H1 (cell line): ENCODE measurements at regions not wholly inside any gene's neighbourhood (a gene's known extent, or its start where the extent isn't known, plus 50 kb on each side); places are given as distances from the start of the nearest gene placed in this dataset.

Source experiments
- CTCF ChIA-PET: fragments of 300-600 bp; sonication (Branson Sonifier 250); formaldehyde crosslinking; loops from one replicate; lab custom pipeline; 2021; ENCODE audit not compliant: partially characterized antibody; lab: Charles Lee
- POLR2A ChIA-PET: fragments of 300-600 bp; sonication (Branson Sonifier 250); formaldehyde crosslinking; loops from one replicate; lab custom pipeline; 2021; ENCODE audit warnings: inconsistent platforms; ENCODE audit not compliant: partially characterized antibody; lab: Charles Lee
- DNase-seq, 2 experiments: peaks; one replicate each; pipeline versions ENCODE4 v3.0.0 to v3.0.0-alpha.2; 2010 to 2022; ENCODE audit warnings: low spot score in 2 of 2, low read depth in 1 of 2, mixed read lengths in 1 of 2
- FAIRE-seq: peaks from 2 replicates; lab custom pipeline; 2011; peaks lifted over from hg19 to GRCh38; lab: Jason Lieb, UNC
- H2AFZ ChIP-seq: 2 replicates; pipeline ENCODE4 v1.8.1; 2012; ENCODE audit warnings: low read length, inconsistent platforms
- H2AK5ac ChIP-seq: 2 replicates; pipeline ENCODE4 v1.6.1; 2013; ENCODE audit warnings: low read depth, low read length
- H2BK120ac ChIP-seq: replicated peaks from 2 replicates; pipeline ENCODE3; 2013; ENCODE audit warnings: low read depth, low read length, inconsistent platforms
- H2BK12ac ChIP-seq: 2 replicates; pipeline ENCODE4 v1.6.1; 2013; ENCODE audit warnings: low read depth, low read length
- H2BK15ac ChIP-seq: 2 replicates; pipeline ENCODE4 v1.6.1; 2013; ENCODE audit warnings: low read length
- H2BK20ac ChIP-seq: 2 replicates; pipeline ENCODE4 v1.6.1; 2013; ENCODE audit warnings: low read length
- H2BK5ac ChIP-seq: 2 replicates; pipeline ENCODE4 v1.6.1; 2013; ENCODE audit warnings: low read depth, low read length
- H3K14ac ChIP-seq: 2 replicates; pipeline ENCODE4 v1.6.1; 2013; ENCODE audit warnings: inconsistent platforms; ENCODE audit not compliant: insufficient read length
- H3K18ac ChIP-seq: 2 replicates; pipeline ENCODE4 v1.6.1; 2013; ENCODE audit warnings: low read length; ENCODE audit errors: extremely low read depth
- H3K23ac ChIP-seq: 2 replicates; pipeline ENCODE4 v1.6.1; 2013; ENCODE audit warnings: inconsistent platforms; ENCODE audit not compliant: insufficient read length
- H3K23me2 ChIP-seq: 2 replicates; pipeline ENCODE4 v1.6.1; 2013; ENCODE audit warnings: low read depth, low read length
- H3K27ac ChIP-seq: 2 replicates; pipeline ENCODE4 v1.6.1; 2011; ENCODE audit warnings: low read depth, low read length, inconsistent platforms
- H3K27me3 ChIP-seq, 4 experiments: replicated peaks in 1 of 4; 1 replicate in 1 of 4; 2 replicates in 3 of 4; pipeline versions ENCODE4 v1.6.1 to v1.8.1; 2011 to 2013; ENCODE audit warnings: low read length in 3 of 4, mild to moderate bottlenecking in 3 of 4, inconsistent platforms in 2 of 4, mixed read lengths in 2 of 4, moderate library complexity in 1 of 4; ENCODE audit not compliant: control insufficient read depth in 3 of 4, insufficient read depth in 3 of 4; ENCODE audit errors: extremely low read depth in 1 of 4
- H3K36me3 ChIP-seq, 4 experiments: 2 replicates each; pipeline versions ENCODE4 v1.6.1 to v1.8.1; 2011 to 2013; ENCODE audit warnings: mild to moderate bottlenecking in 4 of 4, low read length in 3 of 4, moderate library complexity in 2 of 4, control low read depth in 1 of 4, inconsistent platforms in 1 of 4; ENCODE audit not compliant: insufficient read depth in 4 of 4, control insufficient read depth in 2 of 4
- H3K4ac ChIP-seq: replicated peaks from 2 replicates; pipeline ENCODE3; 2013; ENCODE audit warnings: low read length, low read depth, mixed read lengths, inconsistent platforms; ENCODE audit not compliant: insufficient read length
- H3K4me1 ChIP-seq, 4 experiments: replicated peaks in 1 of 4; 1 replicate in 1 of 4; 2 replicates in 3 of 4; pipeline versions ENCODE4 v1.6.1 to v1.8.1; 2011 to 2013; ENCODE audit warnings: low read length in 3 of 4, inconsistent platforms in 2 of 4, mixed read lengths in 1 of 4; ENCODE audit not compliant: insufficient read depth in 4 of 4, control insufficient read depth in 3 of 4
- H3K4me2 ChIP-seq, 2 experiments: 2 replicates each; pipeline versions ENCODE4 v1.6.1 to v1.8.1; 2011 to 2013; ENCODE audit warnings: low read depth in 2 of 2, low read length in 2 of 2, control low read depth in 1 of 2, inconsistent platforms in 1 of 2, mild to moderate bottlenecking in 1 of 2; ENCODE audit not compliant: insufficient read depth in 1 of 2
- H3K4me3 ChIP-seq, 4 experiments: fragments of 200-600, 300-600 bp in 1 of 4; sonication (generic), shearing (Covaris generic), sonication (Bioruptor Twin) in 1 of 4; 2 replicates each; pipeline versions ENCODE4 v1.5.1 to v1.8.1; 2011 to 2016; ENCODE audit warnings: low read length in 4 of 4, low read depth in 3 of 4, control low read depth in 2 of 4, inconsistent platforms in 2 of 4, mild to moderate bottlenecking in 2 of 4, mixed read lengths in 1 of 4, moderate library complexity in 1 of 4; ENCODE audit not compliant: insufficient read depth in 2 of 4; ENCODE audit errors: extremely low read depth in 1 of 4
- H3K56ac ChIP-seq: replicated peaks from 2 replicates; pipeline ENCODE3; 2013; ENCODE audit warnings: low read depth, mild to moderate bottlenecking, mixed read lengths, low read length, inconsistent platforms; ENCODE audit not compliant: insufficient read length
- H3K79me1 ChIP-seq: 2 replicates; pipeline ENCODE4 v1.6.1; 2013; ENCODE audit warnings: low read depth, low read length, control low read depth
- H3K79me2 ChIP-seq, 2 experiments: 2 replicates each; pipeline versions ENCODE4 v1.6.1 to v1.8.1; 2012 to 2013; ENCODE audit warnings: low read length in 2 of 2, mild to moderate bottlenecking in 2 of 2, inconsistent platforms in 1 of 2; ENCODE audit not compliant: insufficient read depth in 2 of 2, control insufficient read depth in 1 of 2
- H3K9ac ChIP-seq, 4 experiments: replicated peaks in 1 of 4; 1 replicate in 1 of 4; 2 replicates in 3 of 4; pipeline versions ENCODE4 v1.6.1 to v1.8.1; 2011 to 2013; ENCODE audit warnings: low read depth in 3 of 4, low read length in 3 of 4, control low read depth in 2 of 4, mild to moderate bottlenecking in 2 of 4, moderate library complexity in 2 of 4, inconsistent platforms in 1 of 4; ENCODE audit errors: extremely low read depth in 1 of 4
- H3K9me3 ChIP-seq, 2 experiments: 2 replicates each; pipeline versions ENCODE4 v1.6.1 to v1.8.1; 2012 to 2013; ENCODE audit warnings: mild to moderate bottlenecking in 2 of 2, moderate library complexity in 2 of 2, control low read depth in 1 of 2, inconsistent platforms in 1 of 2, low read depth in 1 of 2, low read length in 1 of 2, mixed read lengths in 1 of 2; ENCODE audit not compliant: insufficient read depth in 2 of 2
- H4K20me1 ChIP-seq, 2 experiments: replicated peaks in 1 of 2; 2 replicates each; pipeline versions ENCODE3 to v1.8.1; 2011 to 2013; ENCODE audit warnings: inconsistent platforms in 2 of 2, low read length in 2 of 2, mild to moderate bottlenecking in 1 of 2; ENCODE audit not compliant: insufficient read depth in 2 of 2, control insufficient read depth in 1 of 2
- H4K5ac ChIP-seq: 2 replicates; pipeline ENCODE4 v1.6.1; 2013; ENCODE audit warnings: low read length, low read depth, mixed read lengths, inconsistent platforms; ENCODE audit not compliant: insufficient read length
- H4K8ac ChIP-seq: 2 replicates; pipeline ENCODE4 v1.8.0; 2013; ENCODE audit warnings: mild to moderate bottlenecking, moderate library complexity, low read length, inconsistent platforms; ENCODE audit not compliant: insufficient read depth; ENCODE audit errors: extremely low read depth
- H4K91ac ChIP-seq: replicated peaks from 2 replicates; pipeline ENCODE3; 2013; ENCODE audit warnings: low read length, mixed read lengths, inconsistent platforms; ENCODE audit not compliant: insufficient read length
- ASH2L ChIP-seq: fragments of 200-600, 300-600 bp; sonication (generic); IDR thresholded peaks from one replicate; pipeline ENCODE4 v1.7.1; 2017; ENCODE audit warnings: low read length
- ATF2 ChIP-seq: IDR thresholded peaks from 2 replicates; pipeline ENCODE4 v1.6.1; 2012; ENCODE audit warnings: low read length, inconsistent platforms
- BACH1 ChIP-seq: IDR thresholded peaks from 2 replicates; pipeline ENCODE4 v1.6.1; 2012; ENCODE audit warnings: low read length, improper control_type of control experiment
- BCL11A ChIP-seq, 2 experiments: IDR thresholded peaks; one replicate each; pipeline ENCODE4 v1.6.1; 2011; ENCODE audit warnings: low read depth in 2 of 2, low read length in 2 of 2, mild to moderate bottlenecking in 2 of 2
- E2F6 ChIP-seq: IDR thresholded peaks from 2 replicates; pipeline ENCODE4 v1.6.1; 2012; ENCODE audit warnings: inconsistent platforms
- HDAC6 ChIP-seq: IDR thresholded peaks from one replicate; pipeline ENCODE4 v1.7.1; 2012; ENCODE audit warnings: low read depth, mild to moderate bottlenecking, inconsistent platforms, low read length, moderate library complexity
- KDM1A ChIP-seq: fragments of 200-600, 300-600 bp; sonication (generic); IDR thresholded peaks from 2 replicates; pipeline ENCODE4 v1.7.1; 2016; ENCODE audit warnings: mild to moderate bottlenecking, low read length, borderline replicate concordance
- TAF1 ChIP-seq: IDR thresholded peaks from 2 replicates; pipeline ENCODE4 v1.6.1; 2011; ENCODE audit warnings: mild to moderate bottlenecking, low read depth, low read length
- USF2 ChIP-seq: IDR thresholded peaks from 2 replicates; pipeline ENCODE4 v1.6.1; 2011; ENCODE audit warnings: low read length, improper control_type of control experiment
- ZNF274 ChIP-seq: IDR thresholded peaks from 2 replicates; pipeline ENCODE4 v1.7.0; 2012; ENCODE audit warnings: low read length, borderline replicate concordance; ENCODE audit errors: extremely low read depth
- WGBS, 2 experiments: shearing (Covaris generic) in 1 of 2; methylation state at CpG; one replicate each; pipeline versions ENCODE4 v1.1.6 to v1.1.7; 2013 to 2015; ENCODE audit warnings: low lambda C conversion rate in 2 of 2, mixed read lengths in 2 of 2, inconsistent platforms in 1 of 2, low coverage in 1 of 2, missing lambda C conversion rate in 1 of 2; ENCODE audit not compliant: insufficient replicate concordance in 2 of 2, insufficient coverage in 1 of 2, insufficient read length in 1 of 2; ENCODE audit errors: extremely low coverage in 1 of 2, missing lambda C conversion rate in 1 of 2; 5-methylcytosine and 5-hydroxymethylcytosine counted together

GRCh38 chr12:90281154-90281868, 572.7 kb upstream of the ATP2B1 start:
- H2AFZ ChIP-seq: no peak overlapping the region
- H3K79me2 ChIP-seq: no peaks in the 10 kb centered on the region
- no peak overlapping the region for H4K8ac ChIP-seq
- H3K36me3 ChIP-seq: no peaks in the 10 kb centered on the region
- H3K18ac ChIP-seq: no peak overlapping the region
- H4K91ac ChIP-seq: no peak overlapping the region
- H3K14ac ChIP-seq: no peak overlapping the region
- no peak overlapping the region for H2BK120ac ChIP-seq
- ChIA-PET CTCF (interaction anchor here (0.6 kb wide), 1 partner anchor 72 kb away, joined by 3 read pairs; no protein-coding TSS in a partner anchor), POLR2A (no interaction called here)
- no peak overlapping the region for H2BK12ac ChIP-seq
- no peak overlapping the region for H3K56ac ChIP-seq
- DNase-seq (no peak), FAIRE-seq (no peak)
- H2BK20ac ChIP-seq: no peak overlapping the region
- H4K5ac ChIP-seq: no peak overlapping the region
- H2BK15ac ChIP-seq: no peak overlapping the region
- no peaks in the 10 kb centered on the region for H4K20me1 ChIP-seq
- no peak overlapping the region for H3K4ac ChIP-seq
- H3K79me1 ChIP-seq: no peaks in the 10 kb centered on the region
- H3K4me2 ChIP-seq: no peak overlapping the region
- WGBS, 2 experiments: 83% methylated on average over 1 of the region's 1 CpG; no CpG with 5 or more reads in 1 of the 2 experiments
- no peak overlapping the region for H3K27ac ChIP-seq
- H3K23me2 ChIP-seq: no peaks in the 10 kb centered on the region; the same call in 1 of the 2 replicates
- no peak overlapping the region for H3K4me3 ChIP-seq
- no peak for TF ChIP-seq BACH1
- TF ChIP-seq E2F6: no peak
- no peak for TF ChIP-seq HDAC6
- TF ChIP-seq ATF2: no peak
- no peak for TF ChIP-seq ZNF274
- no peak for TF ChIP-seq ASH2L
- TF ChIP-seq TAF1: no peak
- no peak for TF ChIP-seq BCL11A (IDR thresholded peaks at IDR 0.05; ENCODE audit: low read depth in 2 of 2, low read length in 2 of 2)
- TF ChIP-seq KDM1A: no peak
- TF ChIP-seq USF2: no peak
- no peak overlapping the region for H3K9ac ChIP-seq
- H3K23ac ChIP-seq: no peak overlapping the region
- no peaks in the 10 kb centered on the region for H3K27me3 ChIP-seq
- H2BK5ac ChIP-seq: no peak overlapping the region
- peaks cover 17 to 20% of the 10 kb centered on the region in 2 experiments for H3K9me3 ChIP-seq
- H3K4me1 ChIP-seq: no peaks in the 10 kb centered on the region
- no peak overlapping the region for H2AK5ac ChIP-seq
